Loucy (cell line): ENCODE measurements at regions not wholly inside any gene's neighbourhood (a gene's known extent, or its start where the extent isn't known, plus 50 kb on each side); places are given as distances from the start of the nearest gene placed in this dataset.

Experiments
- CTCF ChIP-seq: fragments of 200-600 bp; sonication (generic); conservative IDR thresholded peaks from 2 replicates; pipeline ENCODE4 v1.5.1; 2014; ENCODE audit warnings: mild to moderate bottlenecking, antibody characterized with exemption, low read length
- EZH2phosphoT487 ChIP-seq: fragments of 200-600 bp; IDR thresholded peaks from 2 replicates; pipeline ENCODE4 v1.6.1; 2018; ENCODE audit warnings: antibody characterized with exemption, mild to moderate bottlenecking, moderate library complexity, borderline replicate concordance

- TF ChIP-seq CTCF (no peak), EZH2phosphoT487 (no peak)
Measured at GRCh38 chr12:91662021-91662420, 479.4 kb upstream of the DCN start.
